B cell (primary cell): ENCODE measurements at regions not wholly inside any gene's neighbourhood (a gene's known extent, or its start where the extent isn't known, plus 50 kb on each side); places are given as distances from the start of the nearest gene placed in this dataset.

ENCODE experiments used
- CTCF ChIP-seq: fragments of 200-600 bp; IDR thresholded peaks from one replicate; pipeline ENCODE4 v1.8.0; 2022; ENCODE audit warnings: antibody characterized with exemption, mild to moderate bottlenecking
- EZH2 ChIP-seq: IDR thresholded peaks from 2 replicates; pipeline ENCODE4 v1.6.1; 2012; ENCODE audit warnings: borderline replicate concordance, low read depth, mild to moderate bottlenecking, moderate library complexity, low read length; ENCODE audit not compliant: insufficient read depth, poor library complexity, severe bottlenecking

- TF ChIP-seq EZH2, result no peak
- TF ChIP-seq CTCF, result no peak
These were observed 315.3 kb downstream of the DNAH5 start for GRCh38 chr5:13629218-13629617.
